C4-2B (cell line): ENCODE measurements at regions not wholly inside any gene's neighbourhood (a gene's known extent, or its start where the extent isn't known, plus 50 kb on each side); places are given as distances from the start of the nearest gene placed in this dataset.

Source experiments
- H3K27ac ChIP-seq: fragments of 450-650 bp; 2 replicates; pipeline ENCODE4 v1.5.1; 2017
- ZFX ChIP-seq: fragments of 450-650 bp; IDR thresholded peaks from 2 replicates; pipeline ENCODE4 v1.6.1; 2017
- TF ChIP-seq, protein P1 (sequence below): fragments of 450-650 bp; conservative IDR thresholded peaks from 2 replicates; pipeline ENCODE4 v1.5.1; 2017; ENCODE audit warnings: mild to moderate bottlenecking

GRCh38 chr11:82007521-82007920 lies 726.1 kb downstream of the FAM181B start:
- TF ChIP-seq, protein P1, sequence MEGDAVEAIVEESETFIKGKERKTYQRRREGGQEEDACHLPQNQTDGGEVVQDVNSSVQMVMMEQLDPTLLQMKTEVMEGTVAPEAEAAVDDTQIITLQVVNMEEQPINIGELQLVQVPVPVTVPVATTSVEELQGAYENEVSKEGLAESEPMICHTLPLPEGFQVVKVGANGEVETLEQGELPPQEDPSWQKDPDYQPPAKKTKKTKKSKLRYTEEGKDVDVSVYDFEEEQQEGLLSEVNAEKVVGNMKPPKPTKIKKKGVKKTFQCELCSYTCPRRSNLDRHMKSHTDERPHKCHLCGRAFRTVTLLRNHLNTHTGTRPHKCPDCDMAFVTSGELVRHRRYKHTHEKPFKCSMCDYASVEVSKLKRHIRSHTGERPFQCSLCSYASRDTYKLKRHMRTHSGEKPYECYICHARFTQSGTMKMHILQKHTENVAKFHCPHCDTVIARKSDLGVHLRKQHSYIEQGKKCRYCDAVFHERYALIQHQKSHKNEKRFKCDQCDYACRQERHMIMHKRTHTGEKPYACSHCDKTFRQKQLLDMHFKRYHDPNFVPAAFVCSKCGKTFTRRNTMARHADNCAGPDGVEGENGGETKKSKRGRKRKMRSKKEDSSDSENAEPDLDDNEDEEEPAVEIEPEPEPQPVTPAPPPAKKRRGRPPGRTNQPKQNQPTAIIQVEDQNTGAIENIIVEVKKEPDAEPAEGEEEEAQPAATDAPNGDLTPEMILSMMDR = no peak
- TF ChIP-seq ZFX = no peak
- H3K27ac ChIP-seq = no peak overlapping the region

DNA sequence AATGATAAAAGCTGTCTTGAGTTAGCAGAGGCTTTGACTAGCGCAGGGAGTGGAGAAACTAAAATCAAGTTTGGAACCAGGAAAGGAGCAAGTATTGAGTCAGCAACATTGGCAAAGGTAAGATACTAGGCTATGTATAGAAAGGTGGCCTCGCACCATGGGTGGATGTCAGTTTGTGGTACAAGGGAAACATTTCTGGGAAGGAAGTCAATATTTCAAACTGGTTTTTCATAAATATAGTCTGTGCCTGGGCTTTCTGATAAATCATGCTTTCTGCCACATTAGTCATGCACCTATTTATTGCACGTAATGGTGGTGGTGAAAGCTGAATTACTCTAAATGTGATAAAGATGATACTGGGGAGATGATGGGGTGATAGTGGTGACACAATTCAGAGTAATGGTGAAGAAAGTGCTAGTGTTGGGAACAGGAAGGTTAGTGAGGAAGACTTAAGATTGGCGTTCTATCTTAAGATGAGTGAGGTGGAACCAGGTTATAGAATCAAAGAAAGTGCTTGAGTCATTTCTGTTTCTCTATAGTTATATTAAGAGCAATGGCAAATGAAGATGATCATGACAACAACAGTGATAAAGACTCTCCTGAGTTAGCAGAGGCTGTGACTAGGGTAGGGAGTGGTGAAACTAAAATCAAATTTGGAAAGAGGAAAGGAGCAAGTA lies 729.0 kb downstream of the FAM181B start:
- TF ChIP-seq, protein P1 = no peak
- TF ChIP-seq ZFX = no peak
- no peak overlapping the region for H3K27ac ChIP-seq

GRCh38 chr11:82003671-82004515 lies 729.8 kb downstream of the FAM181B start:
- TF ChIP-seq ZFX = no peak
- TF ChIP-seq, protein P1 = no peak
- H3K27ac ChIP-seq = no peak overlapping the region

GRCh38 chr11:82003024-82003423 lies 730.6 kb downstream of the FAM181B start:
- no peak for TF ChIP-seq ZFX
- TF ChIP-seq, protein P1 = no peak
- no peak overlapping the region for H3K27ac ChIP-seq

DNA sequence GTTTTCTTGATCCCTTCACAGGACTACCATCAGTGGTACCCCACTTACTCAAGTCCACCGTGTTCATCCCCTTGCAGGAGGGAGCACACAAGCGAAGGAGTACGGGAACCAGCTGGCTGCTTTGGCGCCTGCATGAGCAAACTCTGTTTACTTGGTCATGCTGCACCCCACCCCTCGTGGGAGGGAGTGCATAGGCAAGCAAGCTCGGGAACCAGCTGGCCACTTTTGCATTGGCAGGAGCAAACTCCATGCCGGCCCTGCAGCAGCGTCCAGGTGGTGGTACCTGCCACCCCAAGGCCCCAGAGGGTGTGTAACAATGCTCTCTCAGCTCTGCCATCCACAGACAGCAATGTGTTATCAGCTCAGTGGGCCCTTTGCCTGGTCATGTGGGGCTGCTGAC lies 737.8 kb downstream of the FAM181B start:
- TF ChIP-seq, protein P1 = no peak
- TF ChIP-seq ZFX = no peak

GRCh38 chr11:81993755-81994154 lies 739.9 kb downstream of the FAM181B start:
- TF ChIP-seq, protein P1 = no peak
- H3K27ac ChIP-seq = no peak overlapping the region

More for the DNA sequence above, 737.8 kb downstream of the FAM181B start:
- H3K27ac ChIP-seq = no peak overlapping the region
